IPS-18c (cell line): ENCODE measurements at regions not wholly inside any gene's neighbourhood (a gene's known extent, or its start where the extent isn't known, plus 50 kb on each side); places are given as distances from the start of the nearest gene placed in this dataset.

Source experiments
- H3K4me3 ChIP-seq: 2 replicates; pipeline ENCODE4 v1.7.0; 2013; ENCODE audit warnings: low read depth, mild to moderate bottlenecking, low read length, moderate library complexity; ENCODE audit not compliant: insufficient read depth
- H3K9me3 ChIP-seq: one replicate; pipeline ENCODE4 v1.6.1; 2013; ENCODE audit warnings: mild to moderate bottlenecking, low read length, moderate library complexity; ENCODE audit not compliant: control insufficient read depth, insufficient read depth

DNA sequence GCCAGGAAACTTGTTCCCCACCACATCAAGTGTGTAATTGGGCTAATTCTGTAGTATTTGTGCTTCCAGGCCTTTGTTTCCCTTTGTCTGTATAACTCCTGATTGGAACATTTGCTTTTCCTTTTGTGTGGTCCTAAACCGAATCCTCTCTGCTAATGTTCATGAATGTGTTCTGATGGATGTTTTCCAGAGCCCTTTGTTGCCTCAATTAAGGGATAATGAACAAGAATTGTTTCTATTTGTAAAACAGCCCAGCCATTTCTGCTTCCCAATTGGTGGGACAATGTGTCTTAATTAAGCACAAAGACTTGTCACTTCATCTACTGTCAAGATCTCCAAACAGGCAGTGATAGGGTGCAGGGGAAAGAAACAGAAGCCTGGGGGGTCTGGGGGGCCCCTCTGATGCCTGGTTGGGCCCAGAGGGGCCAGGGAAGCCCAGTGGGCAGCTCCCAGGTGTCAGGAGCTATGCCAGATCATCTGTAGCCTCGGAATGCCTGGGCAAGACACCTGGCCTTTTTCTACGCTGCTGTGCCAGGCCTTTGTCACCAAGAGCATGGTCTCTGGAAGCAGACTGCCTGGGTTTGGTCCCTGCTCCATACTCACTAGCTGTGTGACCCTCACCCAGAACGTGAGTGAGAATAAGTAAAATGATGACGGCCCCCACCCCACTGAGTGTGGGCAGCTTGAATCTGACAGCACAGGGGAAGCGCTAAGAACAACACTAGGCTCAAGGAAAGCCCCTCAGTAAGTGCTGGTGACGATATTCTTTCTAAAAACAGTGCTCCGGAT lies 116.6 kb upstream of the PRR20G start:
- H3K4me3 ChIP-seq: no peak overlapping the region
- H3K9me3 ChIP-seq: peaks cover 2% of the 10 kb centered on the region

- Histone ChIP-seq H3K9me3 (peaks cover 4% of the 10 kb centered on the region), H3K4me3 (no peak overlapping the region)
Measured at GRCh38 chr3:127403795-127404194, 115.9 kb upstream of the PRR20G start.

GRCh38 chr3:127399154-127399553 lies 111.3 kb upstream of the PRR20G start:
- Histone ChIP-seq H3K9me3 (peaks cover 4% of the 10 kb centered on the region), H3K4me3 (no peak overlapping the region)

- peaks cover 2% of the 10 kb centered on the region for H3K9me3 ChIP-seq
- no peak overlapping the region for H3K4me3 ChIP-seq
Measured at GRCh38 chr3:127396473-127396872, 108.6 kb upstream of the PRR20G start.

DNA sequence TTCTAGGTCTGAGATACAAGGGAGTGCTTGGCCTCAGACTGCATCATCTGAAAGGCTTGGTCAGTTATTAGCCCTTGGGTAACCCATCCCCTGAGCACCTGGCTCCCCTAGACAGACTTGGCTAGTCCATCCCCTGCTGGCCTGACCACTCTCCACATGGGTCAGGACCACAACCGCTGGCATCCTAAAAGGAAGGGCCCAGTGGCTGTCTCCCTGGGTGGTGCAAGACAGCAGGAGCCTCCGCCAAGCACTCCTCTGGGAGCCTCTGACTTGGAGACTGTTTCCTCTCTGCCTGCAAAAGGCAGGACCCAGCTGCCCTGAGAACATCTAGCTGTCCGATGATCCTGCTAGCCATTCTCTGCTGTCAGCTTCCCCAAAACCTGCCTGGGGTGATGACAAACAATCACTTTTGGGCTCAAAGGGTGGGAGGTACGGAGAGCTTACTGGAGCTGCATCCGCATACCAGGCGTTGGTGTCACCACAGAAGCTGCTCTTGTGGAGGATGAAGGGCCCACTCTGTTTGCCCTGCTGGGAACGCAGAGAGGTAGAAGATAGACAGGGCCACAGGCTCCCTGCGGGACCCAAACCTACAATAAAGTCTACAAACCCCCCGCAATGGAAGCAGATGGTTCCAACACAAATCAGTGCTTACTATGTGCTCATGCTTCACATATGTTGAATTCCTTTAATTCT lies 108.0 kb upstream of the PRR20G start:
- peaks cover 2% of the 10 kb centered on the region for H3K9me3 ChIP-seq
- H3K4me3 ChIP-seq: no peak overlapping the region

GRCh38 chr3:127394984-127395662 lies 107.3 kb upstream of the PRR20G start:
- Histone ChIP-seq H3K4me3 (no peak overlapping the region), H3K9me3 (peaks cover 2% of the 10 kb centered on the region)

GRCh38 chr3:127394031-127394430 lies 106.2 kb upstream of the PRR20G start:
- no peak overlapping the region for H3K4me3 ChIP-seq

DNA sequence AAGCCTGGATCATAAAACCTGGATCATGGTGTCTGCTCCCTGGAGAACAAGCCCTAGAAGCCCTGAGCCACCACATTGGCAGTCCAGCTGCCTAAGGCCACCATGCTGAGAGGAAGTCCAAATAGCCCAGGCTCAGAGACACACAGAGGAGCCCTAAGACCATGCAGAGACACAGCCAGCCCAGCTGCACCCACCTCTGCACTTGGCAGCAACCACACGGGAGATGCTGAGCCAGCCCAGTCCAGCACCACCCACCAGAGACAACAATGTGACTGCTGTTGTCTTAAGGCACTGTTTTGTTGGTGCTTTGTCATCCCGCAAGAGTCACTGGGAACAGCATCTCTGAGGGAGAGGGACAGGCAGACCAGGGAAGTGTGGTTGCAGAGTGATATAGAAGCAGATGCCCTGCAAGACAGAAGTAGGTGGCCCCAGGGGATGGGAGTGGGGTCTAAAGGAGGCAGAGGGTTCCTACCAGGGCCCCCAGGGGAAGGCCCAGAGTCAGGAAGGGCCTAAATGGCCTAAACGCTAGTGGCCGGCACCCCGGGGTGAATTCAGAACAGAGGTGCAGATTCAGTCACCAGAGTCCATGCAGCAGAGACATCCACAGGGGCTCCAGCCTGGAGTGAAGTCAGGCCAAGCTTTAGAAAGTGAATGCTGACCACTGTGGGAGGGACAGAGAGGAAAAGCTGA lies 105.4 kb upstream of the PRR20G start:
- Histone ChIP-seq H3K4me3 (no peak overlapping the region), H3K9me3 (peaks cover 3% of the 10 kb centered on the region)

More at GRCh38 chr3:127394031-127394430, 106.2 kb upstream of the PRR20G start:
- H3K9me3 ChIP-seq: peaks cover 5% of the 10 kb centered on the region

- H3K9me3 ChIP-seq: peaks cover 3% of the 10 kb centered on the region
- no peak overlapping the region for H3K4me3 ChIP-seq
Measured at GRCh38 chr3:127392156-127392490, 104.3 kb upstream of the PRR20G start.

DNA sequence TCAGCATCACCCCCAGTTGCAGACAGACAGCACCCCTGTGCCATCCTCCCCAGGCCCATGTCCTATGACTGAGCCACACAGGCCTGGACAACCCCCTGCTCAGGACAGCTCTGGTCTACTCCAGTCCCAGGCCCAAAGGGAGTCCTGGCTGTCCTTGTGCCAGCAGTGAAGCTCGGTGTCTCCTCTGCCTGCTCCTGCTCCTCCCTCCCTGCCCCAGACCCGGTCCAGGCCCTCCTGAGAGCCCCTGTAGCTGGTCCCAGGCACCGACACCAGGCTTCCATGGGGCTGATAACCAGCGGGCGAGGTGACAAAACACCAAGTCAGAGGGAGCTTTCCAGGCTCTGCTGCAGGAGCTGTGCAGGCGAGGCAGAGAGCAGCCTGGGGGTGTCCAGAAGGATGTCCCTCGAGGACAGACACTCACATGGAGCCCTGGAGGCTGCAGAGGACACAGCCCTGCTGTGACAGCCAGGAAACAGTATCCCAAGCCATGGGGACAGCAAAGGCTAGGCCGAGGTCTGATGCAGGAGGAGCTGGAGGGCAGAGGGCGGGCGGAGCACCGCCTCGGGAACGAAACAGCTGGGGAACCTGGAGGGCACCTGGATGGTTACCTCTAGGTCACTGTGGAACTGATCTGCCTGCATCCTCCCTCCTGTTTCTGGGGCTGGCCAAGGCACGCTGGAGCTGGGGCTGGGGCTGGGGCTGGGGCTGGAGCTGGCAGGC lies 103.8 kb upstream of the PRR20G start:
- Histone ChIP-seq H3K4me3 (no peak overlapping the region), H3K9me3 (peaks cover 3% of the 10 kb centered on the region)

- Histone ChIP-seq H3K4me3 (no peak overlapping the region), H3K9me3 (peaks cover 3% of the 10 kb centered on the region)
Measured at GRCh38 chr3:127390365-127391025, 102.6 kb upstream of the PRR20G start.

- Histone ChIP-seq H3K9me3 (peaks cover 3% of the 10 kb centered on the region), H3K4me3 (no peak overlapping the region)
Measured at GRCh38 chr3:127389913-127390312, 102.1 kb upstream of the PRR20G start.

- Histone ChIP-seq H3K4me3 (no peak overlapping the region), H3K9me3 (peaks cover 3% of the 10 kb centered on the region)
Measured at GRCh38 chr3:127389420-127389819, 101.6 kb upstream of the PRR20G start.

GRCh38 chr3:127388427-127388826 lies 100.6 kb upstream of the PRR20G start:
- Histone ChIP-seq H3K9me3 (peaks cover 3% of the 10 kb centered on the region), H3K4me3 (no peak overlapping the region)

DNA sequence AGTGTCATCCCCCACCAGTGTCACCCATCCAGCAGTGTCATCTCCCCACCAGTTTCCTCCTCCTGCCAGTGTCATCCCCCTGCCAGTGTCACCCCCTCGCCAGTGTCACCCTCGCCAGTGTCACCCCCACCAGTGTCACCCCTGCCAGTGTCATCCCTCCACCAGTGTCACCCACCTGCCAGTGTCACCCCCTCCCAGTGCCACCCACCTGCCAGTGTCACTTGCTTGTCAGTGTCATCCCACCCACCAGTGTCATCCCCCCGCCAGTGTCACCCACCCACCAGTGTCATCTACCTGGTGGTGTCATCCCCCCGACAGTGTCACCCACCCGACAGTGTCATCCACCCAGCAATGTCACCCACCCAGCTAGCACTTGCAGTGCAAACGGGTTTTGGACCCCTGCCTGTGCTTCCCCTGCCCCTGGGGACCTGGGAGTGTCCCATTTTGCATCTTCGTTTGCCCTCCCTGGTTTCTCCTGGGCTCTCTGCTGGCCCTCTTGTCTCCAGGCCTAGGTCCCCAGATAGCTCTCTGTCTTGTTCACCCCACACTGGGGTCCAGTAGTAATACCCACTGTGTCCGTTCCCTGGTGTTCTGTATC lies 99.8 kb upstream of the PRR20G start:
- Histone ChIP-seq H3K9me3 (peaks cover 5% of the 10 kb centered on the region), H3K4me3 (no peak overlapping the region)

DNA sequence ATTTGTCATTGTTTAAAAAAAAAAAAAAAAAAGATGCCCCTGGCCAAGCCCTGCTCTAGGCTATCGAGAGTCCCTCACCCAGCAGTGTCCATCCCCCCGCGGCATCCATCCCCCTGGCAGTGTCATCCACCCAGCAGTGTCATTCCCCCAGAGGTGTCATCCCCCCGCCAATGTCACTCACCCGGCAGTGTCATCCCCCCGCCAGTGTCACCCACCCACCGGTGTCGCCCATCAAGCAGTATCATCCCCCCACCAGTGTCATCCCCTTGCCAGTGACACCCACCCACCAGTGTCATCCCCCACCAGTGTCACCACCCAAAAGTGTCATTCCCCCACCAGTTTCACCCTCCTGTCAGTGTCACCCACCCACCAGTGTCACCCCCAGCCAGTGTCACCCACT lies 99.3 kb upstream of the PRR20G start:
- Histone ChIP-seq H3K9me3 (peaks cover 6% of the 10 kb centered on the region), H3K4me3 (no peak overlapping the region)
